H9 (cell line): ENCODE measurements at regions not wholly inside any gene's neighbourhood (a gene's known extent, or its start where the extent isn't known, plus 50 kb on each side); places are given as distances from the start of the nearest gene placed in this dataset.

Experiments used
- DNase-seq: peaks from one replicate; pipeline ENCODE4 v3.0.0-alpha.2; 2017
- H2AFZ ChIP-seq: one replicate; pipeline ENCODE4 v1.6.1; 2013; ENCODE audit warnings: mild to moderate bottlenecking, low read length, control low read depth, moderate library complexity
- H2AK5ac ChIP-seq: 2 replicates; pipeline ENCODE4 v1.6.1; 2013; ENCODE audit warnings: low read length, control low read depth, mixed read lengths; ENCODE audit not compliant: insufficient read length
- H2BK120ac ChIP-seq: one replicate; pipeline ENCODE4 v1.6.1; 2013; ENCODE audit warnings: low read depth, mild to moderate bottlenecking, low read length, control low read depth, inconsistent platforms; ENCODE audit not compliant: poor library complexity, severe bottlenecking
- H2BK12ac ChIP-seq: 2 replicates; pipeline ENCODE4 v1.6.1; 2013; ENCODE audit warnings: low read length, control low read depth, mixed read lengths, low read depth; ENCODE audit not compliant: insufficient read length
- H2BK15ac ChIP-seq: 2 replicates; pipeline ENCODE4 v1.6.1; 2013; ENCODE audit warnings: low read depth, low read length, control low read depth
- H2BK20ac ChIP-seq: one replicate; pipeline ENCODE4 v1.6.1; 2013; ENCODE audit warnings: low read depth, mild to moderate bottlenecking, low read length, control low read depth, inconsistent platforms; ENCODE audit not compliant: poor library complexity, severe bottlenecking
- H2BK5ac ChIP-seq: 2 replicates; pipeline ENCODE4 v1.6.1; 2013; ENCODE audit warnings: low read length, control low read depth, mixed read lengths; ENCODE audit not compliant: insufficient read length
- H3K14ac ChIP-seq: 2 replicates; pipeline ENCODE4 v1.6.1; 2013; ENCODE audit warnings: low read length, control low read depth; ENCODE audit not compliant: insufficient read depth
- H3K18ac ChIP-seq: 2 replicates; pipeline ENCODE4 v1.6.1; 2013; ENCODE audit warnings: low read depth, mild to moderate bottlenecking, mixed read lengths, low read length, control low read depth; ENCODE audit not compliant: insufficient read length
- H3K23ac ChIP-seq: 2 replicates; pipeline ENCODE4 v1.6.1; 2013; ENCODE audit warnings: low read length, control low read depth, mixed read lengths, low read depth; ENCODE audit not compliant: insufficient read length
- H3K23me2 ChIP-seq: 2 replicates; pipeline ENCODE4 v1.6.1; 2013; ENCODE audit warnings: low read depth, mild to moderate bottlenecking, mixed read lengths, low read length, control low read depth; ENCODE audit not compliant: insufficient read length, poor library complexity, severe bottlenecking
- H3K27ac ChIP-seq: 2 replicates; pipeline ENCODE4 v1.5.1; 2013; ENCODE audit warnings: low read length, control low read depth, mixed read lengths, low read depth; ENCODE audit not compliant: insufficient read length
- H3K27me3 ChIP-seq: 2 replicates; pipeline ENCODE4 v1.6.1; 2013; ENCODE audit warnings: low read length, control low read depth, inconsistent platforms; ENCODE audit not compliant: insufficient read depth
- H3K4ac ChIP-seq: 2 replicates; pipeline ENCODE4 v1.6.1; 2013; ENCODE audit warnings: low read depth, mild to moderate bottlenecking, control low read depth, inconsistent platforms, low read length, moderate library complexity
- H3K4me1 ChIP-seq: 2 replicates; pipeline ENCODE4 v1.6.1; 2013; ENCODE audit warnings: low read length, control low read depth, inconsistent platforms; ENCODE audit not compliant: insufficient read depth
- H3K4me2 ChIP-seq: 2 replicates; pipeline ENCODE4 v1.6.1; 2013; ENCODE audit warnings: low read length, control low read depth, mixed read lengths; ENCODE audit not compliant: insufficient read length, insufficient read depth
- H3K56ac ChIP-seq: 2 replicates; pipeline ENCODE4 v1.6.1; 2013; ENCODE audit warnings: low read depth, mild to moderate bottlenecking, mixed read lengths, low read length, control low read depth; ENCODE audit not compliant: insufficient read length
- H3K79me1 ChIP-seq: 2 replicates; pipeline ENCODE4 v1.6.1; 2013; ENCODE audit warnings: low read depth, mild to moderate bottlenecking, moderate library complexity, low read length, control low read depth, inconsistent platforms; ENCODE audit not compliant: insufficient read depth, poor library complexity, severe bottlenecking
- H3K79me2 ChIP-seq: 2 replicates; pipeline ENCODE4 v1.6.1; 2013; ENCODE audit warnings: low read length, control low read depth, inconsistent platforms; ENCODE audit not compliant: insufficient read depth
- H3K9ac ChIP-seq: 2 replicates; pipeline ENCODE4 v1.6.1; 2013; ENCODE audit warnings: low read length, control low read depth, mixed read lengths; ENCODE audit not compliant: insufficient read length; ENCODE audit errors: extremely low read depth
- H3K9me3 ChIP-seq: one replicate; pipeline ENCODE4 v1.6.1; 2013; ENCODE audit warnings: low read depth, low read length, inconsistent platforms; ENCODE audit not compliant: control insufficient read depth
- H3T11ph ChIP-seq: one replicate; pipeline ENCODE4 v1.6.1; 2013; ENCODE audit warnings: mild to moderate bottlenecking, low read length, control low read depth, inconsistent platforms
- H4K20me1 ChIP-seq: one replicate; pipeline ENCODE4 v1.6.1; 2013; ENCODE audit not compliant: control insufficient read depth, insufficient read length, insufficient read depth
- H4K5ac ChIP-seq: 2 replicates; pipeline ENCODE4 v1.6.1; 2013; ENCODE audit warnings: low read depth, mild to moderate bottlenecking, mixed read lengths, low read length, control low read depth; ENCODE audit not compliant: insufficient read length
- H4K8ac ChIP-seq: replicated peaks from 2 replicates; pipeline ENCODE4 v1.6.1; 2013; ENCODE audit warnings: low read length, control low read depth, mixed read lengths, low read depth; ENCODE audit not compliant: insufficient read length
- H4K91ac ChIP-seq: 2 replicates; pipeline ENCODE4 v1.6.1; 2013; ENCODE audit warnings: low read depth, mild to moderate bottlenecking, moderate library complexity, mixed read lengths, low read length, control low read depth; ENCODE audit not compliant: insufficient read length
- H3K27ac Mint-ChIP-seq, 3 experiments: 2 replicates in 2 of 3; 3 replicates in 1 of 3; pipeline ENCODE4 v1.8.0; 2020 to 2021; ENCODE audit warnings: mixed read lengths in 3 of 3, mild to moderate bottlenecking in 1 of 3, moderate library complexity in 1 of 3
- H3K27me3 Mint-ChIP-seq: 2 replicates; pipeline ENCODE4 v1.8.0; 2021; ENCODE audit warnings: low read depth, mild to moderate bottlenecking, moderate library complexity, mixed read lengths
- H3K36me3 Mint-ChIP-seq, 3 experiments: 2 replicates in 2 of 3; 3 replicates in 1 of 3; pipeline ENCODE4 v1.8.0; 2020 to 2021; ENCODE audit warnings: low read depth in 3 of 3, mixed read lengths in 3 of 3; ENCODE audit not compliant: insufficient read depth in 1 of 3
- H3K4me1 Mint-ChIP-seq, 2 experiments: 2 replicates each; pipeline ENCODE4 v1.8.0; 2020; ENCODE audit warnings: mixed read lengths in 2 of 2
- H3K4me3 Mint-ChIP-seq, 2 experiments: 2 replicates in 1 of 2; 3 replicates in 1 of 2; pipeline ENCODE4 v1.8.0; 2020 to 2021; ENCODE audit warnings: mild to moderate bottlenecking in 2 of 2, mixed read lengths in 2 of 2, moderate library complexity in 1 of 2
- H3K9me3 Mint-ChIP-seq, 2 experiments: 2 replicates in 1 of 2; 3 replicates in 1 of 2; pipeline ENCODE4 v1.8.0; 2020; ENCODE audit warnings: mild to moderate bottlenecking in 2 of 2, mixed read lengths in 2 of 2, moderate library complexity in 1 of 2
- WGBS: extraction: QIAGEN DNeasy Blood & Tissue Kit; methylation state at CpG from one replicate; pipeline ENCODE4 v1.1.7; 2013; ENCODE audit warnings: missing lambda C conversion rate, low lambda C conversion rate, mixed read lengths; ENCODE audit not compliant: insufficient read length; ENCODE audit errors: extremely low coverage; 5-methylcytosine and 5-hydroxymethylcytosine counted together
- TF ChIP-seq, protein P1 (sequence below): fragments of 200-600 bp; sonication (generic); conservative IDR thresholded peaks from 3 replicates; pipeline ENCODE4 v1.8.0; 2021; ENCODE audit warnings: antibody characterized with exemption, mild to moderate bottlenecking

DNA sequence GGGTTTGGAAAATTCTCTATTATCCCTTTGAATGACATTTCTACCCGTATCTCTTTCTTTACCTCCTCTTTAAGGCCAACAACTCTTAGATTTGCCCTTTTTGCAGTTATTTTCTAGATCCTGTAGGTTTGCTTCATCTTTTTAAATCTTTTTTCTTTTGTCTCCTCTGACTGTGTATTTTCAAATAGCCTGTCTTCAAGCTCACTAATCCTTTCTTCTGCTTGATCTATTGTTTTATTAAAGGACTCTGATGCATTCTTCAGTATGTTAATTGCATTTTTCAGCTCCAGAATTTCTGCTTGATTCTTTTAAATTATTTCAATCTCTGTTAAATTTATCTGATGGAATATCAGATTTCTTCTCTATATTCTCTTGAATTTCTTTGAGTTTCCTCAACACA is 324.3 kb downstream of the PLA2G4A start:
- DNase-seq = no peak
- Histone ChIP-seq H2BK15ac (no peak overlapping the region), H3K4me1 (peaks cover 3% of the 10 kb centered on the region; the same call in 1 of the 2 replicates), H3K23me2 (no peaks in the 10 kb centered on the region), H3K27me3 (no peaks in the 10 kb centered on the region), H2BK20ac (no peak overlapping the region), H2BK5ac (no peak overlapping the region), H3T11ph (no peak overlapping the region), H4K20me1 (no peaks in the 10 kb centered on the region), H2BK12ac (no peak overlapping the region), H4K5ac (no peak overlapping the region), H3K9me3 (no peaks in the 10 kb centered on the region), H2AFZ (no peak overlapping the region), H3K79me2 (no peaks in the 10 kb centered on the region), H3K23ac (no peak overlapping the region), H3K4ac (no peak overlapping the region), H2AK5ac (no peak overlapping the region), H3K4me2 (no peak overlapping the region), H4K8ac (no peak overlapping the region), H3K14ac (no peak overlapping the region), H2BK120ac (no peak overlapping the region), H3K56ac (no peak overlapping the region), H3K9ac (no peak overlapping the region), H4K91ac (no peak overlapping the region), H3K79me1 (no peaks in the 10 kb centered on the region), H3K18ac (no peak overlapping the region), H3K27ac (no peak overlapping the region)
- Mint-ChIP-seq H3K9me3 (peaks cover 7 to 8% of the 10 kb centered on the region in 2 experiments; a peak in 3 of 5 replicates), H3K4me1 (peaks cover 4% of the 10 kb centered on the region in 2 experiments), H3K27me3 (no peaks in the 10 kb centered on the region; the same call in 1 of the 2 replicates), H3K4me3 (no peak overlapping the region), H3K27ac (no peak overlapping the region), H3K36me3 (peaks cover 0 to 15% (median 1%) of the 10 kb centered on the region in 3 experiments; a peak in 2 of 7 replicates)
- WGBS = no CpG with 5 or more reads among the region's 1 CpG
- TF ChIP-seq, protein P1, sequence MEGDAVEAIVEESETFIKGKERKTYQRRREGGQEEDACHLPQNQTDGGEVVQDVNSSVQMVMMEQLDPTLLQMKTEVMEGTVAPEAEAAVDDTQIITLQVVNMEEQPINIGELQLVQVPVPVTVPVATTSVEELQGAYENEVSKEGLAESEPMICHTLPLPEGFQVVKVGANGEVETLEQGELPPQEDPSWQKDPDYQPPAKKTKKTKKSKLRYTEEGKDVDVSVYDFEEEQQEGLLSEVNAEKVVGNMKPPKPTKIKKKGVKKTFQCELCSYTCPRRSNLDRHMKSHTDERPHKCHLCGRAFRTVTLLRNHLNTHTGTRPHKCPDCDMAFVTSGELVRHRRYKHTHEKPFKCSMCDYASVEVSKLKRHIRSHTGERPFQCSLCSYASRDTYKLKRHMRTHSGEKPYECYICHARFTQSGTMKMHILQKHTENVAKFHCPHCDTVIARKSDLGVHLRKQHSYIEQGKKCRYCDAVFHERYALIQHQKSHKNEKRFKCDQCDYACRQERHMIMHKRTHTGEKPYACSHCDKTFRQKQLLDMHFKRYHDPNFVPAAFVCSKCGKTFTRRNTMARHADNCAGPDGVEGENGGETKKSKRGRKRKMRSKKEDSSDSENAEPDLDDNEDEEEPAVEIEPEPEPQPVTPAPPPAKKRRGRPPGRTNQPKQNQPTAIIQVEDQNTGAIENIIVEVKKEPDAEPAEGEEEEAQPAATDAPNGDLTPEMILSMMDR = no peak
